K562 (cell line): ENCODE measurements at regions not wholly inside any gene's neighbourhood (a gene's known extent, or its start where the extent isn't known, plus 50 kb on each side); places are given as distances from the start of the nearest gene placed in this dataset.

Source experiments
- ATAC-seq: fragments of 200-7000 bp; cut with Tn5 transposase; 3 replicates; pipeline ENCODE4 v1.9.1; 2020; ENCODE audit warnings: moderate library complexity
- BruUV-seq: library from RNA; stranded (reverse); fragments of 400-500 nt; replicated peaks from 2 replicates; lab custom pipeline; 2021; lab: Mats Ljungman, UMichigan
- CTCF ChIA-PET: fragments of 300-600 bp; formaldehyde crosslinking; extraction: SDS; loops from one replicate; lab custom pipeline; 2021; ENCODE audit warnings: low intra/inter-chr PET ratio; lab: Yijun Ruan, JAX
- POLR2A ChIA-PET: fragments of 300-600, 350-650 bp; sonication (Branson Sonifier 250); formaldehyde crosslinking; extraction: SDS; loops from one replicate; lab custom pipeline; 2021; ENCODE audit warnings: antibody characterized with exemption, inconsistent platforms; lab: Yijun Ruan, JAX
- DNase-seq, 4 experiments: peaks; one replicate each; pipeline versions ENCODE4 v3.0.0 to v3.0.0-alpha.2; 2011 to 2018; ENCODE audit warnings: low spot score in 3 of 4, mixed read lengths in 3 of 4; ENCODE audit errors: extremely low read depth in 1 of 4
- FAIRE-seq: peaks from 2 replicates; lab custom pipeline; 2011; peaks lifted over from hg19 to GRCh38; lab: Jason Lieb, UNC
- H2AFZ ChIP-seq: 2 replicates; pipeline ENCODE4 v1.6.0; 2011; ENCODE audit warnings: low read depth, low read length, control low read depth, inconsistent platforms
- H3K27ac ChIP-seq: fragments of 200-600 bp; 3 replicates; pipeline ENCODE4 v1.8.0; 2011; ENCODE audit warnings: low read depth, mild to moderate bottlenecking, control low read depth, inconsistent platforms, low read length, moderate library complexity, mixed read lengths; ENCODE audit errors: extremely low read depth
- H3K27me3 ChIP-seq, 2 experiments: fragments of 300-600 bp in 1 of 2; 2 replicates in 1 of 2; 3 replicates in 1 of 2; pipeline versions ENCODE4 v1.6.0 to v1.8.0; 2011; ENCODE audit warnings: inconsistent platforms in 2 of 2, low read length in 2 of 2, mild to moderate bottlenecking in 1 of 2, mixed read lengths in 1 of 2, moderate library complexity in 1 of 2; ENCODE audit not compliant: control insufficient read depth in 2 of 2, insufficient read depth in 2 of 2
- H3K36me3 ChIP-seq: fragments of 300-600 bp; 3 replicates; pipeline ENCODE4 v1.8.0; 2011; ENCODE audit warnings: mild to moderate bottlenecking, low read length, inconsistent platforms; ENCODE audit not compliant: control insufficient read depth, insufficient read depth
- H3K4me1 ChIP-seq, 2 experiments: fragments of 200-600 bp in 1 of 2; replicated peaks in 1 of 2; 2 replicates in 1 of 2; 3 replicates in 1 of 2; pipeline versions ENCODE4 v1.5.1 to v1.8.0; 2011; ENCODE audit warnings: inconsistent platforms in 2 of 2, low read length in 2 of 2, mild to moderate bottlenecking in 1 of 2, mixed read lengths in 1 of 2, moderate library complexity in 1 of 2; ENCODE audit not compliant: control insufficient read depth in 2 of 2, insufficient read depth in 2 of 2
- H3K4me2 ChIP-seq: 2 replicates; pipeline ENCODE4 v1.6.1; 2011; ENCODE audit warnings: low read length, control low read depth, inconsistent platforms, mixed read lengths; ENCODE audit not compliant: insufficient read depth
- H3K4me3 ChIP-seq: fragments of 200-600 bp; sonication (generic), shearing (Covaris generic); 2 replicates; pipeline ENCODE4 v1.5.1; 2016; ENCODE audit warnings: control low read depth, inconsistent platforms
- H3K79me2 ChIP-seq: fragments of 200-600 bp; 3 replicates; pipeline ENCODE4 v1.8.0; 2011; ENCODE audit warnings: low read length, inconsistent platforms; ENCODE audit not compliant: control insufficient read depth, insufficient read depth
- H3K9ac ChIP-seq, 2 experiments: 2 replicates each; pipeline versions ENCODE4 v1.6.0 to v1.6.1; 2011; ENCODE audit warnings: low read depth in 2 of 2, low read length in 2 of 2, control low read depth in 1 of 2, inconsistent platforms in 1 of 2, mild to moderate bottlenecking in 1 of 2, mixed read lengths in 1 of 2; ENCODE audit not compliant: insufficient read depth in 1 of 2
- H3K9me1 ChIP-seq: one replicate; pipeline ENCODE4 v1.6.0; 2011; ENCODE audit warnings: inconsistent platforms, mild to moderate bottlenecking, low read length, moderate library complexity; ENCODE audit not compliant: control insufficient read depth, insufficient read depth
- H3K9me3 ChIP-seq: replicated peaks from 2 replicates; pipeline ENCODE4 v1.5.1; 2011; ENCODE audit warnings: low read depth, low read length, inconsistent platforms; ENCODE audit not compliant: control insufficient read depth, insufficient read depth
- H4K20me1 ChIP-seq: replicated peaks from 2 replicates; pipeline ENCODE4 v1.6.1; 2011; ENCODE audit warnings: low read length, inconsistent platforms, mixed read lengths; ENCODE audit not compliant: control insufficient read depth, insufficient read depth
- DMBX1 ChIP-seq: fragments of 250-450 bp; sonication (Bioruptor Pico); IDR thresholded peaks from 2 replicates; pipeline ENCODE4 v1.8.0; 2022; ENCODE audit warnings: inconsistent platforms, mild to moderate bottlenecking, moderate library complexity, borderline replicate concordance
- DPF2 ChIP-seq: fragments of 450-650 bp; IDR thresholded peaks from 2 replicates; pipeline ENCODE4 v1.6.1; 2016
- KDM4B ChIP-seq, 2 experiments: fragments of 450-650 bp in 1 of 2; sonication (generic) in 1 of 2; IDR thresholded peaks; 2 replicates each; pipeline ENCODE4 v1.6.1; 2016 to 2017; ENCODE audit warnings: borderline replicate concordance in 2 of 2, antibody characterized with exemption in 1 of 2, low read depth in 1 of 2, mild to moderate bottlenecking in 1 of 2
- LCOR ChIP-seq: sonication (generic); formaldehyde crosslinking; IDR thresholded peaks from 2 replicates; pipeline ENCODE4 v1.8.0; 2022; ENCODE audit warnings: mild to moderate bottlenecking, missing genetic modification reagents
- MED1 ChIP-seq: sonication (generic); formaldehyde crosslinking; IDR thresholded peaks from 2 replicates; pipeline ENCODE4 v1.8.1; 2023; ENCODE audit warnings: missing genetic modification reagents, borderline replicate concordance
- MGA ChIP-seq: fragments of 450-650 bp; IDR thresholded peaks from 2 replicates; pipeline ENCODE4 v1.6.1; 2016; ENCODE audit warnings: mild to moderate bottlenecking, moderate library complexity
- MTA1 ChIP-seq: fragments of 450-650 bp; IDR thresholded peaks from 2 replicates; pipeline ENCODE4 v1.6.1; 2017; ENCODE audit warnings: borderline replicate concordance
- NR2C1 ChIP-seq, 2 experiments: fragments of 450-650 bp; IDR thresholded peaks; 2 replicates each; pipeline ENCODE4 v1.6.1; 2017; ENCODE audit warnings: mild to moderate bottlenecking in 2 of 2, antibody characterized with exemption in 1 of 2, inconsistent platforms in 1 of 2, missing compliant biosample characterization in 1 of 2, missing genetic modification characterization in 1 of 2
- POLR2AphosphoS5 ChIP-seq: IDR thresholded peaks from 2 replicates; pipeline ENCODE4 v1.6.1; 2011; ENCODE audit warnings: mild to moderate bottlenecking, low read depth, low read length, moderate library complexity; ENCODE audit not compliant: control insufficient read depth, insufficient read depth
- ZBTB1 ChIP-seq: sonication (generic); formaldehyde crosslinking; IDR thresholded peaks from 2 replicates; pipeline ENCODE4 v1.8.1; 2023; ENCODE audit warnings: missing genetic modification reagents, low read depth, mild to moderate bottlenecking, borderline replicate concordance
- WGBS: fragments of 100-300 bp; shearing (Covaris generic); methylation state at CpG from one replicate; pipeline ENCODE4 v1.1.6; 2016; ENCODE audit warnings: low coverage, mixed read lengths; ENCODE audit not compliant: insufficient coverage; ENCODE audit errors: missing lambda C conversion rate; 5-methylcytosine and 5-hydroxymethylcytosine counted together
- in situ Hi-C: fragments of 300-500 bp; cut with MboI; formaldehyde crosslinking; loops from 4 replicates; pipeline ENCODE4 v1.15.0; 2018; ENCODE audit warnings: inconsistent platforms, mixed read lengths
- intact Hi-C: fragments of 100-400 bp; cut with micrococcal nuclease; formaldehyde crosslinking; loops from 2 replicates; pipeline ENCODE4 v1.14.2; 2022

GRCh38 chr3:14336749-14337598 is 65.4 kb upstream of the SLC6A6 start:
- no peaks in the 10 kb centered on the region for H3K36me3 ChIP-seq
- H3K9ac ChIP-seq: peak overlapping the region in 1 of 2 experiments; percentile 5; a peak in 1 of 4 replicates
- H3K4me1 ChIP-seq: peaks cover 7 to 10% of the 10 kb centered on the region in 2 experiments; a peak in 3 of 5 replicates
- POLR2A ChIA-PET: interaction anchor here (0.5 to 1.2 kb wide), 4 partner anchors 11 to 49 kb away, joined by 3 to 4 read pairs (median 4); no protein-coding TSS in a partner anchor
- FAIRE-seq: peak; percentile 19
- no peak overlapping the region for H3K27ac ChIP-seq
- intact Hi-C loops (no loop called here), in situ Hi-C loops (no loop called here)
- H3K9me3 ChIP-seq: no peaks in the 10 kb centered on the region
- ATAC-seq: no peak; the same call in 2 of the 3 replicates
- no TSS peak for BruUV-seq
- no peaks in the 10 kb centered on the region for H3K9me1 ChIP-seq
- H2AFZ ChIP-seq: peak overlapping the region; percentile 73
- WGBS: 27% methylated on average over 17 of the region's 17 CpGs
- no peak for DNase-seq
- no peaks in the 10 kb centered on the region for H4K20me1 ChIP-seq
- CTCF ChIA-PET: no interaction called here
- no peaks in the 10 kb centered on the region for H3K27me3 ChIP-seq
- H3K79me2 ChIP-seq: no peaks in the 10 kb centered on the region
- no peak overlapping the region for H3K4me3 ChIP-seq
- peak overlapping the region; percentile 50; the same call in 1 of the 2 replicates for H3K4me2 ChIP-seq
- TF ChIP-seq DPF2 (no peak), POLR2AphosphoS5 (no peak), ZBTB1 (CRISPR knock-in tag) (0 out of 2 replicates have a peak, but pooled peaks have one; percentile 12), MTA1 (no peak), MGA (no peak), LCOR (CRISPR knock-in tag) (no peak), DMBX1 (CRISPR knock-in tag) (no peak), KDM4B (IDR thresholded peaks at IDR 0.05; ENCODE audit: borderline replicate concordance in 2 of 2, low read depth in 1 of 2) (no peak), MED1 (CRISPR knock-in tag) (no peak), NR2C1 (IDR thresholded peaks at IDR 0.05) (no peak), NR2C1 (tag; IDR thresholded peaks at IDR 0.05) (no peak)
